Mammary epithelial cell (primary cell): ENCODE measurements at regions not wholly inside any gene's neighbourhood (a gene's known extent, or its start where the extent isn't known, plus 50 kb on each side); places are given as distances from the start of the nearest gene placed in this dataset.

ENCODE experiments used
- EZH2 ChIP-seq: IDR thresholded peaks from 2 replicates; pipeline ENCODE4 v1.6.1; 2012; ENCODE audit warnings: low read length, inconsistent platforms, borderline replicate concordance
- TF ChIP-seq, protein P1 (sequence below), 2 donors: IDR thresholded peaks in 1 of 2; conservative IDR thresholded peaks in 1 of 2; 2 replicates each; pipeline ENCODE4 v1.5.1; 2011 to 2012; ENCODE audit warnings: inconsistent platforms in 2 of 2, low read length in 2 of 2, mild to moderate bottlenecking in 2 of 2, control low read depth in 1 of 2, low read depth in 1 of 2; ENCODE audit not compliant: insufficient read depth in 1 of 2; ENCODE audit errors: extremely low read depth in 1 of 2

DNA sequence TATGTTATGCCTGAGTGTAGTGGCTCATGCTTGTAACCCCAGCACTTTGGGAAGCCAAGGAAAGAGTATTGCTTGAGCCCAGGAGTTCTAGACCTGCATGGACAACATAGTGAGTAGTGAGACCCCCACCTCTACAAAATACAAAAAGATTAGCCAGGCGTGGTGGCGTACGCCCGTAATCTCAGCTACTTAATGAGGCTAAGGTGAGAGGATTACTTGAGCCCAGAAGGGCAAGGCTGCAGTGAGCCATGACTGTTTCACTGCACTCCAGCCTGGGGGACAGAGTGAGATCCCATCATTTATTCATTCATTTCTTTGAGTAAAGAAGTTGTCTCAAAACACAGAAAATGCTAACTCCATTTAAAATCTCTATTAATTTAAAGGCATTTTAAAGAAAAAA is 1061.6 kb downstream of the JRKL start:
- TF ChIP-seq, protein P1, sequence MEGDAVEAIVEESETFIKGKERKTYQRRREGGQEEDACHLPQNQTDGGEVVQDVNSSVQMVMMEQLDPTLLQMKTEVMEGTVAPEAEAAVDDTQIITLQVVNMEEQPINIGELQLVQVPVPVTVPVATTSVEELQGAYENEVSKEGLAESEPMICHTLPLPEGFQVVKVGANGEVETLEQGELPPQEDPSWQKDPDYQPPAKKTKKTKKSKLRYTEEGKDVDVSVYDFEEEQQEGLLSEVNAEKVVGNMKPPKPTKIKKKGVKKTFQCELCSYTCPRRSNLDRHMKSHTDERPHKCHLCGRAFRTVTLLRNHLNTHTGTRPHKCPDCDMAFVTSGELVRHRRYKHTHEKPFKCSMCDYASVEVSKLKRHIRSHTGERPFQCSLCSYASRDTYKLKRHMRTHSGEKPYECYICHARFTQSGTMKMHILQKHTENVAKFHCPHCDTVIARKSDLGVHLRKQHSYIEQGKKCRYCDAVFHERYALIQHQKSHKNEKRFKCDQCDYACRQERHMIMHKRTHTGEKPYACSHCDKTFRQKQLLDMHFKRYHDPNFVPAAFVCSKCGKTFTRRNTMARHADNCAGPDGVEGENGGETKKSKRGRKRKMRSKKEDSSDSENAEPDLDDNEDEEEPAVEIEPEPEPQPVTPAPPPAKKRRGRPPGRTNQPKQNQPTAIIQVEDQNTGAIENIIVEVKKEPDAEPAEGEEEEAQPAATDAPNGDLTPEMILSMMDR (conservative IDR thresholded peaks at IDR 0.05 in 1 of 2, IDR thresholded peaks at IDR 0.05 in 1 of 2; ENCODE audit: extremely low read depth in 1 of 2, insufficient read depth in 1 of 2, low read depth in 1 of 2, low read length in 2 of 2), result no peak
- no peak for TF ChIP-seq EZH2
